NCI-H748 (cell line): ENCODE measurements at regions not wholly inside any gene's neighbourhood (a gene's known extent, or its start where the extent isn't known, plus 50 kb on each side); places are given as distances from the start of the nearest gene placed in this dataset.
"Not testable (repeated sequence)": the region's sequence is repeated elsewhere in the genome, so short reads cannot be mapped to it uniquely, and the experiment has no call there.

Experiments used
- DNase-seq: peaks from one replicate; lab custom pipeline; 2025; ENCODE audit not compliant: unreplicated experiment; lab: John Stamatoyannopoulos, UW

- peak; percentile 42 for DNase-seq
These were observed 485.1 kb upstream of the TENM3 start for GRCh38 chr4:181757910-181758660.

- no peak for DNase-seq
These were observed 482.6 kb upstream of the TENM3 start for GRCh38 chr4:181760560-181760959.

- DNase-seq, result no peak
These were observed 482.0 kb upstream of the TENM3 start for GRCh38 chr4:181761156-181761555.

GRCh38 chr4:181766061-181766548 lies 477.1 kb upstream of the TENM3 start:
- no peak for DNase-seq

- DNase-seq, result no peak
These were observed 472.2 kb upstream of the TENM3 start for GRCh38 chr4:181770971-181771370.

DNA sequence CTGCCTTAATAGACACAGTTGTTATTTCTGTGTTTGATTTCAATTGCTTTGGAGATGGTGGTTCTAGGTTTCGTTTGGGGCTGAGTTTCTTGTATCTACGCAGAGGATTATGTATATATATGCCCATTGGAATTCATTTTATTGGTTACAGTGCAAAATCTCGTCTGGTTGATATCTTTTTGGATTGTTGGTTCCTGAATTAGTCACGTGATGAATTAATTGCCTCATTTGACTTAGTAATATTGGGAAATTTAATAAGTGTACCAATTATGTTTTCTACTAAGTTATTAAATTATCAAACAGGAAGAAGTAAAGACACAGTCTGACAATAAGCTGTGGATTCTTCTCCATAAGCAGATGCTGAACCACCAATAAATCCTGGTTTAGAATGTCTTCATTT lies 467.9 kb upstream of the TENM3 start:
- no peak for DNase-seq

DNA sequence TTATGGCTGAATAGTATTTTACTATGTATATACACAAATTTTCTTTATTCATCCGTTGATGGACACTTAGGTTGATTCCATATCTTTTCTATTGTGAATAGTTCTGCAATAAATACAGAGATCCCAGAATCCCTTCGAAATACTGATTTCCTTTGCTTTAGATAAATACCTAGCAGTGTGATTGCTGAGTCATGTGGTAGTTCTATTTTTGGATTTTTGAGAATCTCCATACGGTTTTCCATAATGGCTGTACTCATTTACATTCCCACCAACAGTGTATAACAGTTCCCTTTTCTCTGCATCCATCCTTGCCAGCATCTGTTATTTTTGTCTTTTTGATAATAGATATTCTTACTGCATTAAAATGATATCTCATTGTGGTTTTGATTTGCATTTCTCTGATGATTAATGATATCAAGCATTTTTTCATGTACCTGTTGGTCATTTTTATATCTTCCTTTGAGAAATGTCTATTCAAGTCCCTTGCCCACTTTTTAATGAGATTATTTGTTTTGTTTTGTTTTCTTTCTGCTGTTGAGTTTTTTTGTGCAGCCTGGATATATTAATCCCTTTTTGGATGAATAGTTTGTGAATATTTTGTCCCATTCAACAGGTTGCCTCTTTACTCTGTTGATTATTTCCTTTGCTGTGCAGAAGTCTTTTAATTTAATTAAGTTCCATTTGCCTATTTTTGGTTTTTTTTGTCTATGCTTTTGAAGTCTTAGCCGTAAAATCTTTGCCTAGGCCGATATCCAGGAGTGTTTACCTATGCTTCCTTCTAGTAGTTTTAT lies 466.7 kb upstream of the TENM3 start:
- DNase-seq, result no peak

DNA sequence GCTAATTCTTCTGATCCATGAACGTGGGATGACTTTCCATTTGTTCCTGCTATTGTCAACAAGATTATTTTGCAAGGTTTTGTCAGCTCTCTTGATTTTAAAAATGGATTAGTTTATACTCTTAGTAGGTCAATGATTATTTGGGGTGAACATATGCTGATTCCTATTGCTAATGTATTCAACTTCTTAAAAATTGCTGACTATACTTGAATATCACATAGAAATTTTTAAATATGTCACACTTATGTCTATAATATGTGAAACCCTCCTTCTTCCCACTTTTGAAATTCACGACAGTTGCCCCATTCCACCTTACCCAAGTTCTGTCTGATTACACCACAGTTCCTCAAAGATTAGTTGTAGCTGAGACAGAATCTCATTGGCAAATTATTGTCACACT lies 465.7 kb upstream of the TENM3 start:
- no peak for DNase-seq

DNA sequence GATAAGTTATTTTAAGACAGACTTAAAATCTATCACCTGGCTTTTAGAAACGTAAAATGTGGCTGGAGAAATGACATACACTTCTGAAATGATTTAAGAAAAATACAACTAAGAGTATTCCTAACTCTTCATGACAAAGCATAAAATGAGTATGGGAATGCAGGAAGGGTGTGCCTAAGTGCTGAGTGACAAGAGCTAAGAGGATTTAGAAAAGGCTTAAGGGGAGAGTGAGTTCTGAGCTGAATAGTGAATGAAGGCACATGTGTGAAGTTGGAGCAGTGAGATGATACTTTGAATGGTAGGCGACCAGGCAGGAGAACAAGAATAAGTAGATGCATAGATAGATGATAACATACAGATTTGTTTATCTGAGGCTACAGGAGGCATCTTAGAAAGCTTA lies 458.3 kb upstream of the TENM3 start:
- DNase-seq, result no peak

DNA sequence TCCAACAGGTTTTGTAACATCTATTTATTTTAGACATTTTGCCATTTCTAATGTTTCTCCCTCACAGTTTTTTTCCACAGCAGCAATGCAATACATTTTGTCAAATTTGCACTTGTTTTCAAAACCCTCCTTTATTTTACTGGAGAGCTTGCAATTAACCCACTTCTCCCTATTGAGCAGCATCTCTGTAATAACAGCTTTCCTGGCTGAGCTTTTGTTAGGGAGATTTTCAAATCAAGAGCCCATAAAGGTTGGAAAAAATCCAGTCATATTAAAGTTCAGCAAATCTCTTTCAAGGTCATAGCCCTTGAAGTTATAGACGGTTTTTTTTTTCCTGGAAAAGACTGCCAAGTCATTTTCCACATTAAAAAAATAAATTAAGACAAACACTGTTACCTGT lies 450.6 kb upstream of the TENM3 start:
- peak; percentile 83 for DNase-seq

DNA sequence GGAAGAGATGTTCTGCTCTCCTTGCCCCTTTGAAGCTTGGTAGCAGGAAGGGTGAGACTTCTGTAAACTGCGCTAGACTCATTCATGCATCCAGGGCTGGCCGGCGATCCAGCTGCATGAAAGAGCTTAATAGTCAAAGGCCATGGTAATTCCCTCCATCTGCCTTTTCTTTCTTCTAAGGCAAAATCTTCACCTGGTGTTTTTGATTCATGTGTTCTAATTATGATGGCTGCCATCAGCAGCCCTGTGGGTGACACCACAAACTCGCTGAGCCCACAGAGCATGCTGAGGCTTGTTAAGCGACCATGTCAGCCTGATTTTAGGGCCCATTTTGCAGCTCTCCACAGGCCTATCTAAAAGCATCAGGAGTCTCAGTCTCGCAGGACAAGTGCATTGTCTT lies 450.1 kb upstream of the TENM3 start:
- peak; percentile 94 for DNase-seq

GRCh38 chr4:181796502-181796901 lies 446.7 kb upstream of the TENM3 start:
- peak; percentile 7 for DNase-seq

- no peak for DNase-seq
These were observed 444.7 kb upstream of the TENM3 start for GRCh38 chr4:181798536-181798935.

GRCh38 chr4:181799561-181800069 lies 443.6 kb upstream of the TENM3 start:
- DNase-seq, result no peak

GRCh38 chr4:181802207-181802606 lies 441.0 kb upstream of the TENM3 start:
- no peak for DNase-seq

DNA sequence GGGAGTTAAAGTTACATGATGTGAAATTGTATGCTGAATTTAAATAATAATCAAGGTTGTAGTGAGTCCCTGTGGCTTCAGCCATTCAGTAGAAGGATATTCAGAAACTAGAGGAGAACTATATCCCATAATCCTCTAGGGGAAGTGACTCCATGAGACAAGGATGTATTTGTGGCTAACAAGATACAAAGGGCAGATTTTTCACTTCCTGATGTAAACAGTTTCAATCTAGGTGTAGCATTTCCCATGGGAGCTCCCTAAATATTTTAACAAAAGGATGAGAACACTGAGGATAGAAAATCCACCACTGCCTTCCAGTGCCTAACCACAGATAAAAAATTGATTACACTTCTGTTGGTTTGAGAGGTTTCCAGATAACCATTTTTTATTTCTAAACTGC lies 435.4 kb upstream of the TENM3 start:
- DNase-seq, result no peak

- DNase-seq, result no peak
These were observed 432.5 kb upstream of the TENM3 start for GRCh38 chr4:181810711-181811110.

DNA sequence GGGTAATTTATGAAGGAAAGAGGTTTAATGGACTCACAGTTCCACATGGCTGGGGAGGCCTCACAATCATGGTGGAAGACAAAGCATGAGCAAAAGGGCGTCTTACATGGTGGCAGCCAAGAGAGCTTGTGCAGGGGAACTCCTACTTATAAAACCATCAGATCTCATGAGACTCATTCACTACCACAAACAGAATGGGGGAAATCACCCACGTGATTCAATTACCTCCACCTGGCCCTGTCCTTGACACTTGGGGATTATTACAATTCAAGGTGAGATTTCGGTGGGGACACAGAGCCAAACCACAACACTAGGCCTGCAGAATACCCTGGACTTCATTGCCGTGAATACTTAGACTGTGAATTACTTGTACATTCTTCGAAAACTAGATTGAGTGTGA lies 431.7 kb upstream of the TENM3 start:
- DNase-seq, result not testable (repeated sequence)

DNA sequence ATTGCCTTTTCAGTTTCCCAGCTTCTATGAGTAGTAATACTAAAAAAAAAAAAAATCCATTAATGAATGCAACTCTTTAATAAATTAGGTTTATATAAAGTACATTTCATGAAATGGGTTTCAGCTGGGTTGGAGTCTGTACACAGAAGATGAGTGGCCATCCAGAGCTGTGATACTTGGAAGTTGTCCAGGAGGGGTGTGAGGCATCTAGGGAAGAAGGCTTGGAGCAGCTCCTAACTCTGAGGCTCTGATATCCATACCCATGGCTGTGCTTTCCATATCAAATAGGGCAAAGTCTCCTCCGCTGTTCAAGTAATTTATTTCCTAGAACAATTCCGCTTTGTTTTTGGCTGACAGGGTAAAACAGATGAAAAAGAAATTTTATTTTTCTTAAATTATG lies 423.3 kb upstream of the TENM3 start:
- peak; percentile 74 for DNase-seq

DNA sequence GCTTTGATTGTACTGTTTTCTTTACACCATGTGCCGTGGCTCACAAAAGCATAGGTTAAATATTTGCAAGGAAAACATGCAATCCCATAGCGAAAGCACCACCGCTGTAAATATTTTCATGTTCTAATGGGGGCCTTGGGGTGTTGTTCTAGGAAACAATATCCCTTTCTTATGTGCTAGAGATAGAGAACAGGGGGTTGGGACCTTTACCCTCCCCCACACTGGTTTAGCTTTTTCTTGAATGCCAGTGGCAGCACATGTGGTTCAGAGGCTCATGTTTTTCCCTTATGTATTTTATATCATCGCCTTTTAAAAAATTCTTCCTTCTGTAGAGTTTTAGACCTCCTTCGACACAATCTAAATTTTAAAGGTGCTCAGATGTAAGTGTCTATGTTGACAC lies 422.6 kb upstream of the TENM3 start:
- peak; percentile 71 for DNase-seq

- DNase-seq, result peak; percentile 57
These were observed 421.9 kb upstream of the TENM3 start for GRCh38 chr4:181821039-181822004.
